ENCODE measurements at regions not wholly inside any gene's neighbourhood (a gene's known extent, or its start where the extent isn't known, plus 50 kb on each side); places are given as distances from the start of the nearest gene placed in this dataset.

DNA sequence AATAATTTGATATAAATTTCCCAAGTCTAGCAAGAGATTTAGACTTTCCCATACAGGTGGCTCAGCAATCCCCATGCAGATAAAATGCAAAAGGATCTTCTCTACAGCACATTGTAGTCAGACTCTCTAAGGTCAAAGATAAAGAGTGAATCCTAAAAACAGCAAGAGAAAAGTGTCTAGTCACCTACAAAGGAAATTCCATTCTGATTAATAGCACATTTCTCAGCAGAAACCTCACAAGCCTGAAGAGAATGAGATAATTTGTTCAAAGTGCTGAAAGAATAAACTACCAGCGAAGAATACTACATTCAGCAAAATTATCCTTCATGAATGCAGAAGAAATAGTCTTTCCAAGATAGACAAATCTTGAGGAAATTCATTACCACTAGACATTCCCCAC is 493.3 kb downstream of the PRELID2 start:
- ATAC-seq (replicated peaks): no peak
- Mint-ChIP-seq H3K36me3 (no peaks in the 10 kb centered on the region), H3K9me3 (peaks cover 0 to 3% of the 10 kb centered on the region in 2 donors), H3K4me1 (no peaks in the 10 kb centered on the region), H3K4me3 (no peak overlapping the region), H3K27ac (no peak overlapping the region), H3K27me3 (no peaks in the 10 kb centered on the region)
- no peak for DNase-seq

DNA sequence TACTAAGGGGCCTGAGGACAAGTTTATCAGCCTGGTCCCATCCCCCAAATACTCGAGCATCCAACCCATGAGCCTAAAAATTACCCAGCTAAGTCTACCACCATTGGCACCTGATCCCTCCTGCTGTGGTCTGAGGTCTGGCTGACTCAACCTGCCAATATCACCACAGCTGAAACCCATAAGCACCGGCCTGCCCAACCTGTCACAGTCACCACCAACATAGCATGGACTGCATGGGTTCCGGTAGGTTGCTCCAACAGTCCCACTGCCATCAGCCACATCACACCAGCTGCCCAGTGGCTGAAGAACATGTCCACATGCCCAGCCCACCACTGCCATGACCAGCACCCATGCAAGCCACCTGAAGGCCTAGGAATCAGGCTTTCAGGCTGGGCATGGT is 495.0 kb downstream of the PRELID2 start:
- Mint-ChIP-seq H3K4me3 (no peak overlapping the region), H3K4me1 (no peaks in the 10 kb centered on the region), H3K9me3 (peaks cover 4 to 7% of the 10 kb centered on the region in 2 donors), H3K27me3 (no peaks in the 10 kb centered on the region), H3K36me3 (no peaks in the 10 kb centered on the region), H3K27ac (no peak overlapping the region)
- ATAC-seq (replicated peaks) (no peak), DNase-seq (no peak)

DNA sequence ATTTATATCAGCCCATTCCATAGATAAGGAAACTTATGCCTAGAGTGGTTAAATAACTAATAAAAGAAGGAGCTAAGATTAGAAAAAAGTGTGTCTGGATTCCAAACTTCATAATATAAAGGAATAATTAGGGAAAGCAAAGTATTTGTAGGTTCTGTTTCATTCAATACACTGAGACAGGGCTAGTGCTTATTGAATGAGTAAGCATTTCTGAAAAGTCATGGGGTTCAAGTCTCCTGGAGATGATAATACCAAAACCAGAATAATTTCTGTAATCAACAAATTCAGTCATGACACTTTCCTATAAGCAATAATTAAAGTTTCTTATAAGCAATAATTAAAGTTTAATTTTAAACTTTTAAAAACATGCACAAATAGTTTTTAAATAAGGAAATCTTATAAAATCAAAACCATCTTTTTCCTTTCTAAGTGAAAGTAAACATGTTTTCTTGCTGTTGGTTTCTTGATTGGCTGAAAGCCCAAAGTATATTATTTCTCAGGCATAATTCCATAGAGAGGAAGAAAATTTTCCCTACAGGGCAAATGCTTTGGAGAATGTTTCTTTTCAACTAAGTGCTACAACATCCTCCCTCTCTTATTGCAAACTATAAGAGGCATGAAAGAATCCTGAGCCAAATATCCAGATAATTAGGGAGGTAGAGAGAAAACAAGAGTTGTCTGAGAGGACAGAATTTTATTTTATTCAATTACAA is 510.2 kb downstream of the PRELID2 start:
- ATAC-seq (replicated peaks): no peak
- H3K27ac Mint-ChIP-seq: no peak overlapping the region
- H3K4me3 Mint-ChIP-seq: no peak overlapping the region
- H3K36me3 Mint-ChIP-seq: no peaks in the 10 kb centered on the region
- peaks cover 7 to 8% of the 10 kb centered on the region in 2 donors for H3K9me3 Mint-ChIP-seq
- no peaks in the 10 kb centered on the region for H3K4me1 Mint-ChIP-seq
- DNase-seq: no peak
- no peaks in the 10 kb centered on the region for H3K27me3 Mint-ChIP-seq

DNA sequence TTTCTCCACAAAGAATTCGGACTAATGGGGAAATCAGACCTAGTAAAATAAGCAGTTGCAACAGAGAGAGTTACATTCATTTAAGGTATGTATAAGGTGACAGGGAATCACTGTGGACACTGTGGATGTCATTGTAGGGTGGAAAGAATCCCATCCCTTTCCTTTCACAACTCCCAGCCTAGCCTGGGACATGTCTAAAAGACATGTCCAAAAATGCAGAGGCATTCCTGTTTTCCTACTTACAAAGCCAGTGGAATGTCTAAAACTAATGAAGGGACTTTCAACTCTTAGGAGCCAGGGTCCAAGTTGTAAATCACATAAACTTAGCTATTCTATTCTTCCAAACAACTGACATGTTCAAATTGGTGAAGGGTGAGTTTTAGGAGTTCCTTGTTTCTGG is 511.0 kb downstream of the PRELID2 start:
- no peak overlapping the region for H3K4me3 Mint-ChIP-seq
- DNase-seq: no peak
- no peak overlapping the region for H3K27ac Mint-ChIP-seq

DNA sequence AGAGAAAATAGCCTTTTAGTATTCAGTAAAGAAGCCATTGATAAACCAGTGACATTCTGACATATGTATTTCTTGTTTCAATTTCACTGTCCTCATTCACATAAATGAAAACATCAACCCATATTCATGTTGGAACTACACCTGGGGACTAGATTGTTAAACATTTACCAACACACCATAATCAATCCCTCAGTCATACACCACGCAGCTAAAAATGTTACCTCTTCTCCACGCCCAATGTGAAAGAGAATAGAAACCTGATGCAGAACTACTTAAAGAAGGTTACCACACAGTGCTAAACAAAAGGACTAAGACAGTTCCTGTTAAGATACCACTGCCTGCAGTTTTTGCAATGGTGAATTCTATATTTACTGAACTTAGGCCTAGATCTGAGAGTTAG is 518.9 kb downstream of the PRELID2 start:
- ATAC-seq (replicated peaks) (no peak), DNase-seq (no peak)
- no peak overlapping the region for H3K27ac Mint-ChIP-seq
- H3K4me3 Mint-ChIP-seq: no peak overlapping the region
- no peaks in the 10 kb centered on the region for H3K36me3 Mint-ChIP-seq
- no peaks in the 10 kb centered on the region for H3K4me1 Mint-ChIP-seq
- H3K27me3 Mint-ChIP-seq: no peaks in the 10 kb centered on the region
- peaks cover 0 to 5% of the 10 kb centered on the region in 2 donors for H3K9me3 Mint-ChIP-seq

More for the DNA sequence above, 511.0 kb downstream of the PRELID2 start:
- Mint-ChIP-seq H3K9me3 (peaks cover 3 to 6% of the 10 kb centered on the region in 2 donors), H3K4me1 (no peaks in the 10 kb centered on the region), H3K27me3 (no peaks in the 10 kb centered on the region), H3K36me3 (no peaks in the 10 kb centered on the region)
- no peak for ATAC-seq (replicated peaks)

DNA sequence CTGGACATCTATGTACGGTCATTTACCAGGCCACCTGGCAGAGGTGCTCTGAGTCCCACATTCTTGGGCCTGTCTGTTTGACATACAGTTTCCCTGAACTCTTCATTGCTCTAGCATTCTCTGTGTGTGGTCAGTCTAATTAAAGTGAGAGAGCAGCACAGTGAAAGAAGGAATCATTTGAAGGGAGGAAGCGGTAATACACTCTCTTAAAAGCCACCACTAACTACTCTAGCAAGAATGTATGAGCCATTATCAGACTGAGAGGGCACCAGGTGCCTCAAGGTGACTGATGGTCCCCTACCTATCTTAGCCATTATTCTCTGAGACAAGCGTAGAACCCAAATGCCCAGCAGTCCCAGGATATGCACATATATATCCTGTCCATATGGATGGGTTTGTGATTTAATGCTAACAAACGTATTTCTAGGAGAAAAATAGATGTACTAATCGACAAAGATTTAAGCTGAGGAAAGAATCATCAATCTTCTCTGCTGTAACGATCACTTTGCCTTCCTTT is 527.2 kb downstream of the PRELID2 start:
- no peak for ATAC-seq (replicated peaks)
- H3K9me3 Mint-ChIP-seq: peaks cover 0 to 1% of the 10 kb centered on the region in 2 donors
- no peaks in the 10 kb centered on the region for H3K36me3 Mint-ChIP-seq

DNA sequence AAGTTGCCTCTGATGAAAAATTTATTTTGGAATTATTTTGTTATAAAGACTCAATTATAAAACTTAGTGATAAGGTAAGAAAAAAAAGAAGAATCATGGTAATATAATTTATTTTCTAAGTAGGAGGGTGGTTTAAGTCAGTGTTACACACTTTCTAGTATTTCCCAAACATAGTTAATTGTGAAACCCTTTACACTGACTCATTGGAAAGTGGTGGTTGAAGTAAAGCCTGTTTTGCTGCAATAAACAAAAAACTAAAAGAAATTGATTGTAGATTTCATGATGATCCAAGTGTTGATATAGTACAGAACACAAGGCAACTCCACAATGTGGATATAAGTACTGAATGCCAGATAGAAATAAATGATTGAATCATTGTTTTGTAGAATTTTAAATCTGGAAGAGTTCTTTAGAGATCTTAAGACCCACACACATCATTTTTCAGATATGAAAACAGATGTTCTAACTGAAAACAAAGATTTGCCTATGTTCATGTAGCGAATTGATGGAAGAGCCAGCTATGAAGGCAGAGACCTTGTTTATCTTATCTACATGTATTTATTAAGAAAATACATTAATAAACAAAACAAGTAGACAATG is 539.8 kb downstream of the PRELID2 start:
- H3K4me3 Mint-ChIP-seq: no peak overlapping the region
- peaks cover 0 to 2% of the 10 kb centered on the region in 2 donors for H3K9me3 Mint-ChIP-seq
- DNase-seq: no peak
- ATAC-seq (replicated peaks): no peak
- H3K27ac Mint-ChIP-seq: no peak overlapping the region
- H3K27me3 Mint-ChIP-seq: no peaks in the 10 kb centered on the region
- H3K36me3 Mint-ChIP-seq: no peaks in the 10 kb centered on the region
- H3K4me1 Mint-ChIP-seq: no peaks in the 10 kb centered on the region

More for the DNA sequence above, 527.2 kb downstream of the PRELID2 start:
- H3K27ac Mint-ChIP-seq: no peak overlapping the region
- no peak for DNase-seq
- no peaks in the 10 kb centered on the region for H3K4me1 Mint-ChIP-seq
- H3K4me3 Mint-ChIP-seq: no peak overlapping the region
- no peaks in the 10 kb centered on the region for H3K27me3 Mint-ChIP-seq

DNA sequence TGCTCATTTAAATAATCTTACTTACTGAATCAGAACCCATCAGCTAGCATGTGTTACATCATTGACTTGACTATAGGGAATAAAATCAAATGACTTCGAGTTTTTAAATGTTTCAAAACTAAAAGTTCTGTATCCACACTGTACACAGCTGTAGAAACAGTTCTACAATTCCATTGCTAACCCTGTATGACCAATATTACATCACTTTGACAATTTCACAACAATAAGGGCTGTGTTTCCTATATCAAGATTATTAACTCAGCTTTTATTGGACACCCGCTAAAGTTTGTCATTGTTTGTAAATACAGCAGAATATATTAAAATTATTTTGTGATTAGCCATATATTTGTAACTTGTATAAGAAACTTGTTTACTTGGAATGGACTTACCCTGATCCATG is 540.8 kb downstream of the PRELID2 start:
- Mint-ChIP-seq H3K9me3 (peaks cover 0 to under 1% of the 10 kb centered on the region in 2 donors), H3K27ac (no peak overlapping the region), H3K4me1 (no peaks in the 10 kb centered on the region), H3K27me3 (no peaks in the 10 kb centered on the region), H3K4me3 (no peak overlapping the region), H3K36me3 (no peaks in the 10 kb centered on the region)
- DNase-seq (no peak), ATAC-seq (replicated peaks) (no peak)

DNA sequence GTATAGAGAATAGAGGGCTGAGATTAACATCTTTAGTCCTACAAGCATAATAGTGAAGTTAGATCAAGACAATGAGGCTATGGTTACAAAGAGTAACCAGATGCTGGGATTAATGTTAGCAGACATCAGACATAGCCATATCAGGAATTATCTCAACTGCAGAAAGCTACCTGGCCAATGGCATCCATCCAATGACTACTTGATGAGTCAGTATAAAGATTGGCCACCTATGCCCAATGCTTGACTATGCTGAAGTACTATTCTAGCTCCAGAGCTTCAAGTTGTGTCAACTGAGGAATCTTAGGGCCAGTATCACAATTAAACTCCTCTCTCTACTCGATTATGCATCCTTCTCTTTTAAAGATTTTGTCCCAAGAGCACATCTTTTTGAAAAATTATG is 541.4 kb downstream of the PRELID2 start:
- H3K9me3 Mint-ChIP-seq: no peaks in the 10 kb centered on the region
- H3K27me3 Mint-ChIP-seq: no peaks in the 10 kb centered on the region
- DNase-seq (no peak), ATAC-seq (replicated peaks) (no peak)
- no peak overlapping the region for H3K4me3 Mint-ChIP-seq
- no peaks in the 10 kb centered on the region for H3K4me1 Mint-ChIP-seq
- no peaks in the 10 kb centered on the region for H3K36me3 Mint-ChIP-seq
- no peak overlapping the region for H3K27ac Mint-ChIP-seq

DNA sequence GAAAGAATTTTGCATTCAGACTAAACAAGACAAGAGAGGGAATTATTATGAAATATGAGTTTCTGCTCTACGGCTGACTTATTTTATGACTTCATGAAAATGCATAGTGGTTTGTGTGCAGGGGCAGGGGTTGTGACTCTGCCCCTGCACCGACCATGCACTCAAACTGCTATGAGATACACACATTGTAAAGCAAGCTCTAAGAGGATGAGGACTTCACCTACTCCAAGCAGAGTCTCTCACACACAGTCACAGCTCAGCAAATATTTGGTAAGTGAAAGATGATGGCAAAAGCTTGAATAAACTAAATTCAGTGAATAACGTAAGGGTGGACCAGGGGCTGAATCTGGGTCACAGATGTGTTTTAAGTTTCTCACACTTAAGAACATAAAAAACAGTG is 542.9 kb downstream of the PRELID2 start:
- H3K27me3 Mint-ChIP-seq: no peaks in the 10 kb centered on the region
- H3K27ac Mint-ChIP-seq: no peak overlapping the region
- no peak overlapping the region for H3K4me3 Mint-ChIP-seq
- H3K4me1 Mint-ChIP-seq: no peaks in the 10 kb centered on the region
- ATAC-seq (replicated peaks) (no peak), DNase-seq (no peak)
- no peaks in the 10 kb centered on the region for H3K9me3 Mint-ChIP-seq
- no peaks in the 10 kb centered on the region for H3K36me3 Mint-ChIP-seq

DNA sequence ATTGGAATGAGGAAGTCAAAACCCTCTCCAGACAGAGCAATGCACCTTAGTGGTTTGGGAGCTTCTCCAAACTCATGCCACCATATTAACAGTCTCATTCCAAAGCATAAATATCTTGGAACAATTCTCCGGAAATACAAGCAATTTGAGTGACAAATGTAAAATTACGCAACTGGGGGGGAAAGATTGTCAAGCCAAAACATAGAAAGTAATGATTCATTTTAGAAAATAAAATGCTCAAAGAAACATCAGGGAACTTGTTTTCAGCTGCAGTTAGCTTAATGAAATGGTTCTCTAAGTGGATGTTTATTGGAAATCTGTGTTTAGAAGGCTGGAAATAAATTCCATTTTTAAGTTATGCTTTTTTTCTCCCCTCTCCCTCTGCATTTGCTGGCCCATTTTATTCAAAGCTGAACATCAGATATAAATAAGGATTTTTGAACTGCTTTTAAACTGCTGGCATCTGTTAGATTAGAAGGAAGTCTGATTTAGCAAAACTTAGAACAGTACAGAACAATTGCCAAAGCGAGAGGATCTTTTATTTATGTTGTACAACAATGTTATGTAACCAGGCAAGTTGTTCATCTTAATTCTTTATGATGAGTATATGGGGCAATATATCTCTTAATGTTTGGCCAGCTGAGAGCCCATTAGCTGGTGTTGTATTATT is 551.9 kb downstream of the PRELID2 start:
- no peak for DNase-seq
- H3K9me3 Mint-ChIP-seq: no peaks in the 10 kb centered on the region
- H3K27me3 Mint-ChIP-seq: no peaks in the 10 kb centered on the region
- H3K4me1 Mint-ChIP-seq: no peaks in the 10 kb centered on the region
- H3K4me3 Mint-ChIP-seq: no peak overlapping the region
- H3K27ac Mint-ChIP-seq: no peak overlapping the region
- no peak for ATAC-seq (replicated peaks)
- H3K36me3 Mint-ChIP-seq: no peaks in the 10 kb centered on the region

DNA sequence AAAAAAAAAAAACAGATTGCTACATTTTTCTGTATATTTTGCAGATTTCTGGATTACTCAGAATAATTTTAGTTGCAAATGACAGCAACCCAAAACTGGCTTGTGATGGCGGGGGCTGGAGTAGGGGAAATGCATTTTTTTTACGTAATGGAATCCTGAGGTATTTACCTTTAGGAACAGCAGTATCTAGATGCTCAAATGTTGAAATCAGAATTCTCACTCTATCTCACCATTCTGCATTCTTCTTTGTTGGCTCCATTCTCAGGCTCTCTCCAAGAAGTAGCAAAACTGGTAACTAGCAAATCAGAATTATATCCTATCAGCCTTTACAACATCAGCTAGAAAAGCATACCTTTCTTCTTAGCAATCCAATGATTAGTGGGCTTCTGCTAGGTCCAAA is 554.3 kb downstream of the PRELID2 start:
- Mint-ChIP-seq H3K4me1 (no peaks in the 10 kb centered on the region), H3K27ac (no peak overlapping the region), H3K9me3 (no peaks in the 10 kb centered on the region), H3K36me3 (no peaks in the 10 kb centered on the region), H3K4me3 (no peak overlapping the region), H3K27me3 (no peaks in the 10 kb centered on the region)
- DNase-seq (no peak), ATAC-seq (replicated peaks) (no peak)

DNA sequence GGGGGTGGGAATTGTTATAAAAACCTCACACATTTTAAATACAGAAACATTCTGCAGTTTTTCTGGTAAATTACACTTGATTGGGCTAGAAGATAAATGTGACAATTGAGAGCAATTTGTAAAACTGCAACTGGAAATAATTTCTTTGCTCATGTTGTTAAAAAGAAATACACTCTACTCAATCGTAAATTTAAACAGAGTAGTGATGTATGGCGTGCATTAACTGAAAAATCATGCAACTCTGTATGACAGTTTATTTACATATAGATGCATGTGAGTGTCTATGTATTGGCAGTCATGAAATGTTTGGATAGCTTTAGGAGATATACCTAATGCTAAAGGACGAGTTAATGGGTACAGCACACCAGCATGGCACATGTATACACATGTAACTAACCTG is 554.9 kb downstream of the PRELID2 start:
- Mint-ChIP-seq H3K9me3 (no peaks in the 10 kb centered on the region), H3K4me1 (no peaks in the 10 kb centered on the region), H3K27ac (no peak overlapping the region), H3K4me3 (no peak overlapping the region), H3K36me3 (no peaks in the 10 kb centered on the region), H3K27me3 (no peaks in the 10 kb centered on the region)
- no peak for DNase-seq
- ATAC-seq (replicated peaks): no peak

DNA sequence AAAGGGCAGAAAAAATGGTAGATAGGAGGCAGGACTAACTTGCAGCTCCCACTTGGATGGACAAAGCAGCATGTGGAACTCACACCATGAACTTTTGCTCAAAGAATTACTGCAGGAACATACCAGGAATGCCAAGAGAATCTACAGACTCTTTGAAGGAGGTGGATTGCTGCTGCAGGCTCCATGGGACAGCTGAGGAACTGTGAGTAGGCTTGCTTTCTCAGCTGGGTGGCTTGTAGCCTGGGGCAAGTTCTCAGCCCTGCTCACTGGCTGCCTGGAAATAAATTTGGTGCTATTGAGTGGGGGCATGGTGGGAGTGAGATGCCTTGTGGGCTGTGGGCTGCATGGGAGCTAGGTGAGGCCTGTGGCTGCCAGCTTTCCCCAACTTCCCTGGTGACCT is 574.5 kb downstream of the PRELID2 start:
- Mint-ChIP-seq H3K9me3 (peaks cover 0 to 6% of the 10 kb centered on the region in 2 donors), H3K27ac (no peak overlapping the region), H3K4me1 (no peaks in the 10 kb centered on the region), H3K36me3 (no peaks in the 10 kb centered on the region), H3K27me3 (no peaks in the 10 kb centered on the region), H3K4me3 (no peak overlapping the region)
- no peak for ATAC-seq (replicated peaks)
- DNase-seq: no peak

DNA sequence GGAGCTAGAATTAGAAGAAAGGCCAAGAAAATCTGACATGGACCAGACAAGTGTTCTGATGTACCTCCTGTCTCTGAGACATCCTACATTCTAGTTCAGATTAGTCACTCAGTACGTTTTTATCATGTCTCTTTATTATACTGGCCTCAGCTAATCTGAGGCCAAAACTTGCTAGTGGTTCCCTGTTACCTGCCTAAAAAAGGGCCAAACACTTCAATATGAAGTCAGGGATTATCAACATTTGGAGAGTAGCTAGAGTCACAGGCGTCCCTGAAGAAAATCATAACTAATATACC is 587.4 kb downstream of the PRELID2 start:
- Mint-ChIP-seq H3K27me3 (peaks cover 0 to 4% of the 10 kb centered on the region in 2 donors), H3K36me3 (no peaks in the 10 kb centered on the region), H3K9me3 (peaks cover 0 to 3% of the 10 kb centered on the region in 2 donors), H3K4me3 (no peak overlapping the region), H3K27ac (no peak overlapping the region), H3K4me1 (no peaks in the 10 kb centered on the region)
- ATAC-seq (replicated peaks): peak in 1 of 2 donors; percentile 12
- DNase-seq: no peak
